Fibroblast of lung (primary cell): ENCODE measurements at regions not wholly inside any gene's neighbourhood (a gene's known extent, or its start where the extent isn't known, plus 50 kb on each side); places are given as distances from the start of the nearest gene placed in this dataset.

Experiments
- DNase-seq, 2 donors: peaks; one replicate each; pipeline versions ENCODE4 v3.0.0 to v3.0.0-alpha.2; 2010; ENCODE audit warnings: low read depth in 2 of 2
- H2AFZ ChIP-seq: 2 replicates; pipeline ENCODE4 v1.5.1; 2012; ENCODE audit warnings: low read length, control low read depth, inconsistent platforms
- H3K27ac ChIP-seq: 2 replicates; pipeline ENCODE4 v1.5.1; 2011; ENCODE audit warnings: low read length, control low read depth; ENCODE audit not compliant: insufficient read depth
- H3K27me3 ChIP-seq: 2 replicates; pipeline ENCODE4 v1.5.1; 2011; ENCODE audit warnings: mild to moderate bottlenecking, low read length; ENCODE audit not compliant: control insufficient read depth, insufficient read depth
- H3K36me3 ChIP-seq: 2 replicates; pipeline ENCODE4 v1.5.1; 2011; ENCODE audit warnings: low read length; ENCODE audit not compliant: control insufficient read depth, insufficient read depth
- H3K4me1 ChIP-seq: 2 replicates; pipeline ENCODE4 v1.5.1; 2011; ENCODE audit warnings: low read length; ENCODE audit not compliant: control insufficient read depth, insufficient read depth; ENCODE audit errors: extremely low read depth
- H3K4me2 ChIP-seq: 2 replicates; pipeline ENCODE4 v1.5.1; 2011; ENCODE audit warnings: low read length, control low read depth; ENCODE audit not compliant: insufficient read depth; ENCODE audit errors: extremely low read depth
- H3K4me3 ChIP-seq, 4 experiments: fragments of 200-600 bp in 1 of 4; sonication (generic) in 1 of 4; replicated peaks in 1 of 4; 2 replicates each; pipeline ENCODE4 v1.5.1; 2011 to 2016; ENCODE audit warnings: low read length in 4 of 4, low read depth in 3 of 4, mild to moderate bottlenecking in 3 of 4, control low read depth in 2 of 4, inconsistent platforms in 1 of 4, mixed read lengths in 1 of 4; ENCODE audit not compliant: insufficient read depth in 1 of 4; ENCODE audit errors: control extremely low read depth in 1 of 4
- H3K79me2 ChIP-seq: 2 replicates; pipeline ENCODE4 v1.5.1; 2012; ENCODE audit warnings: mild to moderate bottlenecking, low read length, inconsistent platforms; ENCODE audit not compliant: control insufficient read depth, insufficient read depth
- H3K9ac ChIP-seq: 2 replicates; pipeline ENCODE4 v1.5.1; 2011; ENCODE audit warnings: mild to moderate bottlenecking, low read length, control low read depth; ENCODE audit not compliant: insufficient read depth
- H3K9me3 ChIP-seq: 2 replicates; pipeline ENCODE4 v1.5.1; 2012; ENCODE audit warnings: low read depth, low read length; ENCODE audit not compliant: control insufficient read depth, insufficient read depth
- H4K20me1 ChIP-seq: 2 replicates; pipeline ENCODE4 v1.5.1; 2011; ENCODE audit warnings: low read length; ENCODE audit not compliant: control insufficient read depth, insufficient read depth; ENCODE audit errors: extremely low read depth
- CTCF ChIP-seq, 2 donors: IDR thresholded peaks in 1 of 2; conservative IDR thresholded peaks in 1 of 2; 1 replicate in 1 of 2; 2 replicates in 1 of 2; pipeline ENCODE4 v1.5.1; 2011 to 2012; ENCODE audit warnings: low read length in 2 of 2, control low read depth in 1 of 2, inconsistent platforms in 1 of 2, low read depth in 1 of 2, mild to moderate bottlenecking in 1 of 2
- EZH2 ChIP-seq: IDR thresholded peaks from 2 replicates; pipeline ENCODE4 v1.5.1; 2012; ENCODE audit warnings: low read length, control low read depth, mild to moderate bottlenecking; ENCODE audit errors: missing control alignments

- H3K27ac ChIP-seq = no peak overlapping the region
- H3K36me3 ChIP-seq = no peaks in the 10 kb centered on the region
- H2AFZ ChIP-seq = no peak overlapping the region
- TF ChIP-seq CTCF (conservative IDR thresholded peaks at IDR 0.05 in 1 of 2, IDR thresholded peaks at IDR 0.05 in 1 of 2; ENCODE audit: low read depth in 1 of 2, low read length in 2 of 2) = no peak
- TF ChIP-seq EZH2 = no peak
- H3K79me2 ChIP-seq = no peaks in the 10 kb centered on the region
- no peaks in the 10 kb centered on the region for H4K20me1 ChIP-seq
- no peaks in the 10 kb centered on the region for H3K9me3 ChIP-seq
- H3K4me3 ChIP-seq = no peak overlapping the region
- no peaks in the 10 kb centered on the region for H3K4me1 ChIP-seq
- no peaks in the 10 kb centered on the region for H3K27me3 ChIP-seq
- H3K4me2 ChIP-seq = no peak overlapping the region
- peak in 1 of 2 donors; percentile 64 for DNase-seq
- H3K9ac ChIP-seq = no peak overlapping the region
These were observed 164.3 kb downstream of the GXYLT1 start for GRCh38 chr12:41980390-41980789.

DNA sequence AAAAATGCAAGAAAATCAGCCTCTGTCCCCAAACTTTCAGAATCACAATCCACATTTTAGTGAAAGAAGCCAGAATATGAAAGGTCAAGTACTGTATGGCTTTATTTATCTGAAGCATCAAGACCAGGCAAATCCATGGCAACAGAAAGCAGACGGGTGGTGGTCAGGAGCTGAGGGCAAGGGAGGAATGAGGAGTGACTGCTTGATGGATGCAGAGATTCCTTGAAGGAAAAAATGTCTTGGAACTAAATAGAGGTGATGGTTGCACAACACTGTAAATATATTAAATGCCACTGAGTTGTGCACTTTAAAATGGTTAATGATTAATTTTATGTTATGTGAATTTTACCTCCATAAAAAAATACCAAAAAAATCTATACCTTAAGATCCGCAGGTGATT lies 165.1 kb downstream of the GXYLT1 start:
- DNase-seq = peak in 1 of 2 donors; percentile 60
- Histone ChIP-seq H3K9ac (no peak overlapping the region), H3K4me2 (no peak overlapping the region), H2AFZ (no peak overlapping the region), H3K27me3 (no peaks in the 10 kb centered on the region), H3K4me1 (no peaks in the 10 kb centered on the region), H3K4me3 (no peak overlapping the region), H4K20me1 (no peaks in the 10 kb centered on the region), H3K27ac (no peak overlapping the region), H3K36me3 (no peaks in the 10 kb centered on the region), H3K9me3 (no peaks in the 10 kb centered on the region), H3K79me2 (no peaks in the 10 kb centered on the region)
- TF ChIP-seq EZH2 (no peak), CTCF (conservative IDR thresholded peaks at IDR 0.05 in 1 of 2, IDR thresholded peaks at IDR 0.05 in 1 of 2; ENCODE audit: low read depth in 1 of 2, low read length in 2 of 2) (no peak)

GRCh38 chr12:41972598-41972997 lies 172.1 kb downstream of the GXYLT1 start:
- peak in 1 of 2 donors; percentile 42 for DNase-seq
- Histone ChIP-seq H3K4me2 (no peak overlapping the region), H3K36me3 (no peaks in the 10 kb centered on the region), H4K20me1 (no peaks in the 10 kb centered on the region), H3K27me3 (no peaks in the 10 kb centered on the region), H2AFZ (no peak overlapping the region), H3K9me3 (no peaks in the 10 kb centered on the region), H3K4me3 (no peak overlapping the region), H3K27ac (no peak overlapping the region), H3K4me1 (no peaks in the 10 kb centered on the region), H3K9ac (no peak overlapping the region), H3K79me2 (no peaks in the 10 kb centered on the region)
- TF ChIP-seq CTCF (conservative IDR thresholded peaks at IDR 0.05 in 1 of 2, IDR thresholded peaks at IDR 0.05 in 1 of 2; ENCODE audit: low read depth in 1 of 2, low read length in 2 of 2) = no peak
- no peak for TF ChIP-seq EZH2
